HEK293T (cell line): ENCODE measurements at regions not wholly inside any gene's neighbourhood (a gene's known extent, or its start where the extent isn't known, plus 50 kb on each side); places are given as distances from the start of the nearest gene placed in this dataset.
"Not testable (repeated sequence)": the region's sequence is repeated elsewhere in the genome, so short reads cannot be mapped to it uniquely, and the experiment has no call there.

ENCODE experiments used
- CTCF ChIA-PET: fragments of 350-600 bp; formaldehyde crosslinking; extraction: SDS; loops from one replicate; lab custom pipeline; 2021; ENCODE audit warnings: antibody characterized with exemption, inconsistent platforms; lab: Yijun Ruan, JAX
- POLR2A ChIA-PET: fragments of 350-600 bp; formaldehyde crosslinking; extraction: SDS; loops from one replicate; lab custom pipeline; 2020; ENCODE audit warnings: antibody characterized with exemption, inconsistent platforms; lab: Yijun Ruan, JAX
- DNase-seq: peaks from one replicate; pipeline ENCODE4 v3.0.0; 2012; ENCODE audit warnings: mixed read lengths; ENCODE audit errors: extremely low spot score
- ARNT ChIP-seq: fragments of 450-650 bp; IDR thresholded peaks from 2 replicates; pipeline ENCODE4 v1.6.1; 2017; ENCODE audit warnings: mild to moderate bottlenecking
- BHLHE40 ChIP-seq: fragments of 450-650 bp; IDR thresholded peaks from 2 replicates; pipeline ENCODE4 v1.6.1; 2016; ENCODE audit warnings: mild to moderate bottlenecking, moderate library complexity, borderline replicate concordance
- CTBP1 ChIP-seq: fragments of 450-650 bp; IDR thresholded peaks from 2 replicates; pipeline ENCODE4 v1.6.1; 2016; ENCODE audit warnings: borderline replicate concordance
- ELF4 ChIP-seq: fragments of 450-650 bp; IDR thresholded peaks from 2 replicates; pipeline ENCODE4 v1.6.1; 2017; ENCODE audit warnings: antibody characterized with exemption
- FOXA1 ChIP-seq: fragments of 450-650 bp; IDR thresholded peaks from 2 replicates; pipeline ENCODE4 v1.6.1; 2016; ENCODE audit warnings: mild to moderate bottlenecking
- FOXK2 ChIP-seq: fragments of 450-650 bp; IDR thresholded peaks from 2 replicates; pipeline ENCODE4 v1.6.1; 2016; ENCODE audit warnings: mild to moderate bottlenecking
- FOXM1 ChIP-seq: fragments of 450-650 bp; IDR thresholded peaks from 2 replicates; pipeline ENCODE4 v1.6.1; 2017; ENCODE audit warnings: mild to moderate bottlenecking, borderline replicate concordance
- HDGF ChIP-seq: fragments of 450-650 bp; IDR thresholded peaks from 2 replicates; pipeline ENCODE4 v1.6.1; 2017; ENCODE audit warnings: antibody characterized with exemption, borderline replicate concordance
- L3MBTL2 ChIP-seq: fragments of 450-650 bp; conservative IDR thresholded peaks from 2 replicates; pipeline ENCODE4 v1.6.1; 2016; ENCODE audit warnings: mild to moderate bottlenecking
- LEF1 ChIP-seq: fragments of 450-650 bp; IDR thresholded peaks from 2 replicates; pipeline ENCODE4 v1.6.1; 2017; ENCODE audit warnings: mild to moderate bottlenecking, borderline replicate concordance
- NFRKB ChIP-seq: fragments of 450-650 bp; IDR thresholded peaks from 2 replicates; pipeline ENCODE4 v1.6.1; 2016; ENCODE audit warnings: mild to moderate bottlenecking, moderate library complexity
- SP1 ChIP-seq: fragments of 450-650 bp; IDR thresholded peaks from 2 replicates; pipeline ENCODE4 v1.6.1; 2017
- SUZ12 ChIP-seq: fragments of 450-650 bp; IDR thresholded peaks from 2 replicates; pipeline ENCODE4 v1.6.1; 2016; ENCODE audit warnings: mild to moderate bottlenecking
- TARDBP ChIP-seq: fragments of 450-650 bp; IDR thresholded peaks from 2 replicates; pipeline ENCODE4 v1.6.1; 2016
- ZNF384 ChIP-seq: fragments of 450-650 bp; IDR thresholded peaks from 2 replicates; pipeline ENCODE4 v1.6.1; 2016
- TF ChIP-seq, protein P1 (sequence below): fragments of 450-650 bp; IDR thresholded peaks from 2 replicates; pipeline ENCODE4 v1.6.1; 2016

DNA sequence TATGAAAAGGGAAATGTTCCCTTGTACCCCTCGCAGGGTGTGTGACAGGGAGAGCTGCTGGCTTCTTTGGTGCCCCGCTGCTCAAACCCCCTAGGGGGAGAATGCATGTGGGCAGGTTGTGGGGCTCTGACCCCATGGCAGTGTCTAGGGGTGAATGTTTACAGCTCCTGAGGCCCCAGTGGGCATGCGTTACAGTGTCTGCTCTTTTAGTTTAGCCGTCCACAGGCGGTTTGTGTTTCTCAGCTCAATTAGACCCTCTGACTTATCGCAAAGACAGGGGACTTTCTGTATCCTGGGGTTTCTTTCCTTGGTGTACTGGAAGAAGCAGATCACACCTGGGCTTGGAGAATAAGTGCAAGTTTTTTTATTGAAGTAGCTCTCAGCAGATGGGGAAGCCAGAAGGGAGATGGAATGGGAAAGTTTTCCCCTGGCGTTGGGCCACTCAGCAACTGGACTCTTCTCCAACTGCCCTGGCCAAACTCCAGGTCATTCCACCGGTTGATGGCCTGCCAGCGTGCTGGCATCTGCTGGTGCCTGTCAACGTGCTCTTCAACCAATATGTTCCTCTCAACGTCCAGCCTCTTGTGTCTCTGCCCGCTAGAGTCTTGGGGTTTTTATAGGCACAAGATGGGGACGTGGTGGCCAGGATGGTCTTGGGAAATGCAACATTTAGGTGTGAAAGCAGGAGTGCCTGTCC is 720.9 kb downstream of the FSCB start:
- DNase-seq, result no peak
- POLR2A ChIA-PET, result no interaction called here
- CTCF ChIA-PET, result interaction anchor here (0.5 kb wide), 1 partner anchor 34 kb away, joined by 4 read pairs; no protein-coding TSS in a partner anchor
- TF ChIP-seq LEF1 (no peak), SP1 (no peak), L3MBTL2 (no peak), ELF4 (no peak), FOXA1 (no peak), FOXK2 (no peak), FOXM1 (no peak), ZNF384 (no peak), NFRKB (no peak), HDGF (no peak), ARNT (no peak), BHLHE40 (no peak)
- TF ChIP-seq, protein P1, sequence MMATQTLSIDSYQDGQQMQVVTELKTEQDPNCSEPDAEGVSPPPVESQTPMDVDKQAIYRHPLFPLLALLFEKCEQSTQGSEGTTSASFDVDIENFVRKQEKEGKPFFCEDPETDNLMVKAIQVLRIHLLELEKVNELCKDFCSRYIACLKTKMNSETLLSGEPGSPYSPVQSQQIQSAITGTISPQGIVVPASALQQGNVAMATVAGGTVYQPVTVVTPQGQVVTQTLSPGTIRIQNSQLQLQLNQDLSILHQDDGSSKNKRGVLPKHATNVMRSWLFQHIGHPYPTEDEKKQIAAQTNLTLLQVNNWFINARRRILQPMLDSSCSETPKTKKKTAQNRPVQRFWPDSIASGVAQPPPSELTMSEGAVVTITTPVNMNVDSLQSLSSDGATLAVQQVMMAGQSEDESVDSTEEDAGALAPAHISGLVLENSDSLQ, result no peak

DNA sequence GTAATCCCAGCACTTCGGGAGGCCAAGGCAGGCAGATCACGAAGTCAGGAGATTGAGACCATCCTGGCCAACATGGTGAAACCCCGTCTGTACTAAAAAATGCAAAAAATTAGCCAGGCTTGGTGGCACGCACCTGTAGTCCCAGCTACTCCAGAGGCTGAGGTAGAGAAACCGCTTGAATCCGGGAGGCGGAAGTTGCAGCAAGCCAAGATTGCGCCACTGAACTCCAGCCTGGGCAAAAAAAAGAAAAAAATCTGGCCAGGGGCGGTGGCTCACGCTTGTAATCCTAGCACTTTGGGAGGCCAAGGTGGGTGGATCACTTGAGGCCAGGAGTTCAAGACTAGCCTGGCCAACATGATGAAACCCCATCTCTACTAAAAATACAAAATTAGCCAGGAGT is 722.7 kb downstream of the FSCB start:
- POLR2A ChIA-PET, result interaction anchor here (0.6 kb wide), 1 partner anchor 10 kb away, joined by 3 read pairs; no protein-coding TSS in a partner anchor
- CTCF ChIA-PET, DNase-seq: not testable (repeated sequence)

DNA sequence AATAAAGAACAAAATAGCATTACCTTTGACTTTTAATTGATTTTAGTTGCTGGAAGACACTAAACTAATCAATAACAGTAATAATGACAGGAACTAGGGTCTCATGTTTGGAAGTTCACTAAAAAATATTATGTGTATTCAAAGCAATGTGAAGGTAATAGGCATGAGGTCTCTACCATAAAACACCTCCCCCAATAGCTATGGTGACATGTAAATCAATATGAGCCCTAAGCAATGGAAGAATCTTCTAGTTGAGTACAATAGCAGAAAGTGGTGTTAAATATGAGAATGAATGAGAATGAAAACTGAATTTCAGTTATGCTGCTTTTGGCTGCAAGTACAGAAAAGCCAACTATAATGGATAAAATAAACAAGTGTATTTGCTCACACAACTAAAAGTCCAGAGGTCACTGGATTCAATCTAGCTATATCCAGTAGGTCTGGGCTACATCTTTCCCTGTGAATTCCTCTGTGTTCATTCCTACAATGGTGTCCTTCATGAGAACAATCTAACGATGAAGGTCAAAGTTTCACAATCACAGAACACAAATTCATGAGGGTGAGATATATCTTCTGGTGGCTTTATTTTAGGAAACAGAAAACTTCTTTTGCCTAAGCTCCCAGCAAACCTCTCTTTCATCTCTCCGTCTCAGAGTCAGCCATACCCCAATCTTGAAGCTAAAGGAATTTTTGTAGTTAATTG is 728.0 kb downstream of the FSCB start:
- CTCF ChIA-PET, result no interaction called here
- DNase-seq, result no peak
- no peak for TF ChIP-seq ARNT
- TF ChIP-seq TARDBP, result no peak
- TF ChIP-seq FOXK2, result no peak
- no peak for TF ChIP-seq ELF4
- TF ChIP-seq BHLHE40, result no peak
- no peak for TF ChIP-seq HDGF
- TF ChIP-seq L3MBTL2, result no peak
- TF ChIP-seq SUZ12, result no peak
- no peak for TF ChIP-seq NFRKB
- TF ChIP-seq LEF1, result no peak
- POLR2A ChIA-PET, result no interaction called here

DNA sequence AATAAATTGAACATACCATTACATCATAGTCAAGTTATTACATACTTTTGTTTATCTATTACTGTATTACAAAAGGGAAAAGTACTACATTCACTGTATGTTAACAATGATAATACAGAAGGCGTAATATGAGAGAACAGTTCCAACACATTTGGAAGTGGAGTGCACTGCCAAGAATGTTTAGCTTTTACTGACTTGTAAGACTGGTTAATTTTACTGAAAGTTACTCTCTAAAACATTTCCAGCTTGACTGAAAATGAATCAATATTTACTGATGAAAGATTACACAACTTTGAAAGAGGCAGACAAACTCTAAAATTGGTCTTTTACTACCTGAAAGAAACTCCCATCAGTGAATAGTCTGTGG is 728.5 kb downstream of the FSCB start:
- TF ChIP-seq FOXA1, result no peak

DNA sequence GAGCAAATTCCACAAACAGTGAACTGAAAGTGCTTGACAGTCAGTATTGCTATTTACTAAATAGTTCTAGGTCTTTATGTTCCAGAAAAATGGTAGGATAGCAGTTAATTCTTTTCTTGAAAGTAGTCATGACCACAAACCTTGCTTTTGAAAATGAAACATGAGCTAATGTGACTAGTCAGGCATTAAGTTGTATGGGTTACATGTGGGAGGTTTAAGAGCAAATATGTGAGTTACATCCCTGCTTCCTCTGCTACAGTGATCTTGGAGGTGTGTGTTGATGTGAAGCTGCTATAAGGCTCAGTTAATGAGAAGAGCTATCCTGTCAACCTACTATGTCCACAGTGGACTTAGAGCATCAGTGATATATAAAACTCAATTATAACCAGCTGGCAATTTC is 741.6 kb downstream of the FSCB start:
- TF ChIP-seq LEF1 (no peak), ARNT (no peak), HDGF (no peak), ELF4 (no peak), BHLHE40 (no peak)
- CTCF ChIA-PET, result no interaction called here
- DNase-seq, result no peak
- POLR2A ChIA-PET, result no interaction called here

More for the DNA sequence above, 728.5 kb downstream of the FSCB start:
- POLR2A ChIA-PET, result no interaction called here
- CTCF ChIA-PET, result no interaction called here
- no peak for DNase-seq

DNA sequence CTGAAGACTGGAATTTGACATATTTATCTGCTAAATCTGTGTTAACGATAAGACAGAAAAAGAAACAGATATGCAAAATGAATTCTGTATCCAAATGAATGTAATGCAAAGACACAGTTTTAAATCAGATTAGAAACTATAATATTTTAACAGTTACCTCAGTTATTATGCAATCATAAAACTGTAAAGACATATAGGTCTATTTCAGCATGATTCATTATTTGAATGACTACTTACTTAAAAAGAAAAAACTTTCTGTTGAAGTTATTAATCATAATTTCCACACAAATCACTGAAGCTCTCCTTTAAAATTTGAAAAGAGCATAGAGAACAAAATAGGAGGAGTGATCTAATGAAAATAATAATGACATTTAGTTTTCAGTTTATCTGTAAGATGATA is 742.6 kb downstream of the FSCB start:
- TF ChIP-seq, protein P1, result no peak
- TF ChIP-seq ZNF384 (no peak), BHLHE40 (no peak), FOXK2 (no peak), ARNT (no peak), HDGF (no peak), ELF4 (no peak), FOXA1 (no peak), LEF1 (no peak), SUZ12 (no peak), SP1 (no peak), NFRKB (no peak), FOXM1 (no peak), TARDBP (no peak), L3MBTL2 (no peak), CTBP1 (no peak)
- CTCF ChIA-PET, result no interaction called here
- no peak for DNase-seq
- POLR2A ChIA-PET, result no interaction called here

DNA sequence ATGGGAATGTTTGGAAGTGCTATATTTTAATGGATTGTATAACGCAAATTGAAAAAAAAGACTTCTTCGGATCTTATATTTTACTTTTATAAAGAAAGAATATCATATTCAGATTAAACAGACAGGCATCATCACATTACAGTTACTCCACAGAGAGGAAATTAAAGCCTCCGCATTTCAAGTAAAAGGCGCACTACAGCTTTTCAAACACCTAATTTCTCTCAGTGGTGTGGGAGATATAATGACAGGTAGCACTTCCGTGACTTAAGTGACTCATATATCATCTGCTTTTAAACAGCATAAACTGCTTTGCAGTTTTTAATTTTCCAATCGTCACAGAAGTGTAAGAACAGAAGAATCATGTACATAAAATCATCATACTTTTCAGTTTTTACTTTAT is 751.4 kb downstream of the FSCB start:
- ChIA-PET CTCF (no interaction called here), POLR2A (no interaction called here)
- DNase-seq, result no peak
- no peak for TF ChIP-seq NFRKB
- no peak for TF ChIP-seq FOXM1
- TF ChIP-seq L3MBTL2, result no peak
- TF ChIP-seq, protein P1, result no peak
- no peak for TF ChIP-seq FOXK2
- no peak for TF ChIP-seq SP1
- no peak for TF ChIP-seq SUZ12
- no peak for TF ChIP-seq FOXA1
- TF ChIP-seq CTBP1, result no peak
